LNCaP clone FGC (cell line): ENCODE measurements at regions not wholly inside any gene's neighbourhood (a gene's known extent, or its start where the extent isn't known, plus 50 kb on each side); places are given as distances from the start of the nearest gene placed in this dataset.
A peak's percentile ranks its signal among the peaks of the same experiment; 100 is the strongest.

Source experiments
- DNase-seq: peaks from one replicate; pipeline ENCODE4 v3.0.0-alpha.2; 2011; ENCODE audit warnings: low read depth
- H3K4me3 ChIP-seq: 2 replicates; pipeline ENCODE4 v1.5.1; 2011; ENCODE audit warnings: mild to moderate bottlenecking, low read depth, low read length, control low read depth
- TF ChIP-seq, protein P1 (sequence below): IDR thresholded peaks from 2 replicates; pipeline ENCODE4 v1.5.1; 2012; ENCODE audit warnings: mild to moderate bottlenecking; ENCODE audit not compliant: control insufficient read depth, insufficient read depth; ENCODE audit errors: extremely low read depth

DNA sequence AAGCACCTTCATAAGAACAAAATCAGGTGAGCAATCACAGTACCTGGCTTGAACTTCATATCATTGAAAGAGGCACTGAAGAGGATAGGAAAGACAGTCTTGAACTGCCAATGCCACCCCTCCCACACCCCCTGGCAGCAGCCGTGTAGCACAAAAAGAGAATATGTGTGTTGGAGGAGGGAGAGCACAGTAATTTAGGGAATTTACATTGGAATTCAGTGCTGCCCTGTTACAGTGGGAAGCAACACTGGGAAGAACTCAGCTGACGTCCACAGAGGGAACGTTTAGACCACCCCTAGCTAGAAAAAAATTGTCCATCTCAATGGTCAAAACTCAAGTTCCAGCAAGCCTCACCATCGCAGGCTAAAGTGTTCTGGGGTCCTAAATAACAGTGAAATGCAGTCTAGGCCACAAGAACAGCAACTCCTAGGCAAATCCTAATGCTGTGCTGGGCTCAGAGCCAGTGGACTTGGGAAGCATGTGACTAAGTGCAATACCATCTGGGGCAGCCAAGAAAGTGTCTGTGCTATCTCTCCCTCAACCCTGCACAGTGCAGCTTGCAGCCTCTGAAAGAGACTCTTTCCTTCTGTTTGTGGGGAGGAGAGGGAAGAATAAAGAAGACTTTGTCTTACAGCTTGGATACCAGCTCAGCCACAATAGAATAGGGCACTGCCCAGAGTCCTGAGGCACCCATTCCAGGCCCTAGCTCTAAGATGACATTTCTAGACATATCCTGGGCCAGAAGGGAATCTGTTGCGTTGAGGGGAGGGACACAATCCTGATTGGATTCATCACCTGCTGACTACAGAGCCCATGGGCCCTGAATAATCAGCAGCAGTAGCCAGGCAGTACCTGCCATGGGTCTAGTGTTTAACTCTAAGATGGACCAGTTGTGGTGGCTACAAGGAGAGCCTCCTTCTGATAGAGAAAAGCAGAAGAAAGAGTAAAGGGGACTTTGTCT, 62.1 kb upstream of the VLDLR start:
- H3K4me3 ChIP-seq = no peak overlapping the region
- TF ChIP-seq, protein P1, sequence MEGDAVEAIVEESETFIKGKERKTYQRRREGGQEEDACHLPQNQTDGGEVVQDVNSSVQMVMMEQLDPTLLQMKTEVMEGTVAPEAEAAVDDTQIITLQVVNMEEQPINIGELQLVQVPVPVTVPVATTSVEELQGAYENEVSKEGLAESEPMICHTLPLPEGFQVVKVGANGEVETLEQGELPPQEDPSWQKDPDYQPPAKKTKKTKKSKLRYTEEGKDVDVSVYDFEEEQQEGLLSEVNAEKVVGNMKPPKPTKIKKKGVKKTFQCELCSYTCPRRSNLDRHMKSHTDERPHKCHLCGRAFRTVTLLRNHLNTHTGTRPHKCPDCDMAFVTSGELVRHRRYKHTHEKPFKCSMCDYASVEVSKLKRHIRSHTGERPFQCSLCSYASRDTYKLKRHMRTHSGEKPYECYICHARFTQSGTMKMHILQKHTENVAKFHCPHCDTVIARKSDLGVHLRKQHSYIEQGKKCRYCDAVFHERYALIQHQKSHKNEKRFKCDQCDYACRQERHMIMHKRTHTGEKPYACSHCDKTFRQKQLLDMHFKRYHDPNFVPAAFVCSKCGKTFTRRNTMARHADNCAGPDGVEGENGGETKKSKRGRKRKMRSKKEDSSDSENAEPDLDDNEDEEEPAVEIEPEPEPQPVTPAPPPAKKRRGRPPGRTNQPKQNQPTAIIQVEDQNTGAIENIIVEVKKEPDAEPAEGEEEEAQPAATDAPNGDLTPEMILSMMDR = no peak

DNA sequence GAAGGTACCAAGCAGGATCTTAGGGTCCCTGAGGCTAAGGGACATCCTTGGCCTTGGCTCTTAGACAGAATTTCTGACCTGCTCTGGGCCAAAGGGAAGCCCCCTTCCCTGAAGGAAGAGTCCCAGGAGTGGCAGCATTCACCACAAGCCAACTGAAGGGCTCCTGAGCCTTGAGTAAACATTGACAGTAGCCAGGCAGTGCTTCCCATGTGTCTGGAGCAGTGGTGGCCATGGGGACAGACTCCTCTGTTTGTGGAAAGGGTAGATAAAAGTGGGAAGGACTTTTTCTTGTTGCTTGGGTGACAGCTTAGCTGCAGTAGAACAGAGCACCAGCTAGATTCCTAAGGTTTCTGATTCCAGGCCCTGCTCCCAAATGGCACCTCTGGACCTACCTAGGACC, 61.4 kb upstream of the VLDLR start:
- TF ChIP-seq, protein P1 = no peak
- no peak overlapping the region for H3K4me3 ChIP-seq
- no peak for DNase-seq

More for the DNA sequence above, 62.1 kb upstream of the VLDLR start:
- DNase-seq = peak; percentile 14

DNA sequence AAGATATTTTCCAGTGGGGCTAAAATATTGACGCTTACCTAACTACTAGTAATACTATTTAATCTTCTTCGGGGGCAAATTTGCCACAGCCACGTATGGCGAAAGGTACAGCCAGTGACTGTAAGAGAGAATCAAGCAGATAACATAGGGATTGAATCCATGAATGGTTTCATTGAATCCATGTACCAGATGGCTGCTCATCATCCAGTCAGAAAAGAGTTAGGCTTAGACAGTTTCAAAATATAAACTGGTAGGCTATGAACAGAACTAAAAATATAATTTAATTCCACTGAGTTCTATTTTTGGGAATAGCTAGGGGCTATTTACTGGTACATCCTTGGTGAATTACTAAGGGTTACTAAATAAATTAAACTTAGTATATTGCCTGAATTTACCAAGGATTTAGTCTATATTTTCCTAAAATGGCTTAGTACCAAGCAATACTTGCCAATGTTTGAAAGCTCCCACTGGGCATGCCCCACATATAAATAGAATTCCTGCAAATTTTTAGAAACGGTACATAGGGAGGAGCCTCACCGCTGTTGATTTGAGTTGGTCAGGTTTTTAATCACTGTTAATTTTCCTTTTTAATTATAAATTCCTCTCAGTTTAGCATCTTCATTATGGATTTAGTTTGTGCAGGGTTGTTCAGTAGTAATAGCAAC, 55.8 kb upstream of the VLDLR start:
- TF ChIP-seq, protein P1 = no peak
- no peak for DNase-seq
- H3K4me3 ChIP-seq = no peak overlapping the region

DNA sequence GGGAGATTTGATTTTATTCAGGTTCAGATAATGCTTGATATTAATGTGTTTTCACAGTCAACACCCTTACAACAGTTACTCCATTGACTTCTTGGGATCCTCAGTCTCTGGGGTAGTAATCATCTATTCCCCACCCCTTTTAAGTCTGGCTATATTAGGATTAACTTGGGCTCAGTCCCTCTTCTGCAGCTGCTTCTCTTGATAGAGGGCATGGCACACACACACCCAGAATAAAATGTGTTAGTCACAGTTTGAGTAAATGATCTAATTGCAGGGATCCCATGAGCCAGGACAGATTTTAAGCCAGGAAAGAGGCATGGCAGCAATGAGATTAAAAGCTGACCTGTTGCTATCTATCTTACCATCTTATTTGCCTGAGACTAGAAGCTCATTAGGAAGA, 53.7 kb upstream of the VLDLR start:
- TF ChIP-seq, protein P1 = no peak
- DNase-seq = no peak
- no peak overlapping the region for H3K4me3 ChIP-seq

DNA sequence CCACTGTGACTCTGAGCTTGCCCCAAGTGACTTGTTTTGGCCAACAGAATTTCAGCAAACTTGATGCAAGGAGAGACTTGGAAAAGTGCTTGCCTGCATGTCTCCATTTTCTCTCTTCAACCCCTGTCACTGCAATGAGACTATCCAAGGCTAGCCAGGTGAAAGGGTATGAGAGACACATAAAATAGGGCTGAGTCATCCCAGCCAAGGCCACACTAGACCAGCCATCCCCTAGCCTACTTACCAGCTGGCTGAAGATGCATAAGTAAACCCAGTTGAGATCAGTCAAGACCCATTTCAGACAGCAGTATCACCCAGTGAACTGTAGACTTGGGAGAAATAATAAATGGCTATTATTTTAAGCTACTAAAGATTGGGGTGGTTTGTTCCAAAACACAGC, 52.9 kb upstream of the VLDLR start:
- TF ChIP-seq, protein P1 = no peak
- no peak overlapping the region for H3K4me3 ChIP-seq
- DNase-seq = no peak

DNA sequence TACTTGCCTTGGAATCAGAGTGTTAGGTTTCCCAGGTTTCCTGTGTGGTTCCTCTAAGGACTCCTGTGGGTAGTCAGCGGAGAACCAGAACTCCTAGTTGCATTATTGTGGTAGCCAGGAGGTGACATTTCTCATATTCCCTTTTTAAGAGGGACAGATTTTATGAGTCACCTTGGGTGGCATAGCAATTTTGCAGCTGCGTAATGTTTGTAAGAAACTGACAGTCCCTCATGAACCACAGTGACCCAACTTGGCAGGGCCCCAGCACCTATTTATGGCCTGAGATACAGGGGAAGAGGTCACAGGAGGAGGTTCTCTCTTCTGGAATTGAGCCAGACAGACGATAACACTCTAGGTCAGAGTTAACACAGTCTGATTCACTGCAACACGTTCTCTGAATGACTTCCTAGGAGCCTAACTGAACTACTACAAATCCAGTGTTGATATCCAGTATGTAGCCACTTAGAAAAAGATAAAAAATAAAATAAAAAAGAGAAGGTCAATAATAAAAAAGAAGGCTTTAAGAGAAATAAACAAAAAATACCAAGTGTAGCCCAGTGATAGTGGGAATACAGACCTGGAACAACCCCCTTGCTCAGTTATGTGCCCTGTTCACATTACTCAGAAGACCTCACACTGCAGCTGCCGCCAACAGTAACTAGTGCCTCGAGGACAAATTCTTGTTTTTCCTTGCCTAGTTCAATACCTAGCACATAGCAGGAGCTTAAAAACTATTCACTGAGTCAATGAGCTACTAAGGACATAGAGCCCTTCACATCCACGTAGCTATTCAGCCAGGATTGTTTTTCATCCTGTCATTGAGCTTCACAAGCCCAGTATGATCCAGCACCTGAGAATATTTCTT, 50.7 kb upstream of the VLDLR start:
- peak; percentile 91 for DNase-seq
- no peak overlapping the region for H3K4me3 ChIP-seq
- TF ChIP-seq, protein P1 = no peak
